Ishikawa (cell line): ENCODE measurements at regions not wholly inside any gene's neighbourhood (a gene's known extent, or its start where the extent isn't known, plus 50 kb on each side); places are given as distances from the start of the nearest gene placed in this dataset.

Experiments
- CEBPB ChIP-seq: IDR thresholded peaks from 2 replicates; pipeline ENCODE4 v1.6.1; 2012
- CREB1 ChIP-seq: IDR thresholded peaks from 2 replicates; pipeline ENCODE4 v1.6.1; 2012; ENCODE audit warnings: low read depth
- EGR1 ChIP-seq: IDR thresholded peaks from 2 replicates; pipeline ENCODE4 v1.6.1; 2012
- EP300 ChIP-seq: IDR thresholded peaks from 2 replicates; pipeline ENCODE4 v1.6.1; 2012; ENCODE audit warnings: borderline replicate concordance
- FOXM1 ChIP-seq: IDR thresholded peaks from 2 replicates; pipeline ENCODE4 v1.6.1; 2012; ENCODE audit warnings: low read depth, borderline replicate concordance
- MAX ChIP-seq: IDR thresholded peaks from 2 replicates; pipeline ENCODE4 v1.6.1; 2012
- NFIC ChIP-seq: IDR thresholded peaks from 2 replicates; pipeline ENCODE4 v1.6.1; 2012
- RAD21 ChIP-seq: IDR thresholded peaks from 2 replicates; pipeline ENCODE4 v1.6.1; 2012; ENCODE audit warnings: low read depth
- REST ChIP-seq: IDR thresholded peaks from 2 replicates; pipeline ENCODE4 v1.6.1; 2012; ENCODE audit warnings: low read depth, mild to moderate bottlenecking
- TAF1 ChIP-seq: IDR thresholded peaks from 2 replicates; pipeline ENCODE4 v1.6.1; 2012; ENCODE audit warnings: low read depth, mild to moderate bottlenecking
- TCF12 ChIP-seq: IDR thresholded peaks from 2 replicates; pipeline ENCODE4 v1.6.1; 2012; ENCODE audit warnings: low read depth
- TEAD4 ChIP-seq: IDR thresholded peaks from 2 replicates; pipeline ENCODE4 v1.6.1; 2012
- USF1 ChIP-seq: IDR thresholded peaks from 2 replicates; pipeline ENCODE4 v1.6.1; 2012
- YY1 ChIP-seq: IDR thresholded peaks from 2 replicates; pipeline ENCODE4 v1.6.1; 2012; ENCODE audit warnings: low read depth
- ZBTB7A ChIP-seq: IDR thresholded peaks from 2 replicates; pipeline ENCODE4 v1.6.1; 2012; ENCODE audit warnings: low read depth

- no peak for TF ChIP-seq RAD21
- TF ChIP-seq MAX = no peak
- TF ChIP-seq CEBPB = no peak
- TF ChIP-seq YY1 = no peak
- no peak for TF ChIP-seq EGR1
- no peak for TF ChIP-seq TCF12
Measured at GRCh38 chr3:177563243-177563780, 366.0 kb upstream of the TBL1XR1 start.

GRCh38 chr3:177563792-177564191 lies 366.5 kb upstream of the TBL1XR1 start:
- TF ChIP-seq ZBTB7A (no peak), TAF1 (no peak), USF1 (no peak), CEBPB (no peak), YY1 (no peak), MAX (no peak), CREB1 (no peak), TEAD4 (no peak), EGR1 (no peak), FOXM1 (no peak), TCF12 (no peak), EP300 (no peak), REST (no peak)

GRCh38 chr3:177565981-177566380 lies 368.7 kb upstream of the TBL1XR1 start:
- TF ChIP-seq MAX (no peak), ZBTB7A (no peak), TCF12 (no peak), NFIC (no peak), RAD21 (no peak), EGR1 (no peak), REST (no peak), CEBPB (no peak), FOXM1 (no peak), CREB1 (no peak), TEAD4 (no peak), EP300 (no peak), TAF1 (no peak), YY1 (no peak), USF1 (no peak)

- TF ChIP-seq CREB1 (no peak), TCF12 (no peak), YY1 (no peak), EP300 (no peak), EGR1 (no peak), NFIC (no peak), FOXM1 (no peak), MAX (no peak), ZBTB7A (no peak), USF1 (no peak), TEAD4 (no peak)
Measured at GRCh38 chr3:177567833-177568232, 370.6 kb upstream of the TBL1XR1 start.

GRCh38 chr3:177569193-177569592 lies 371.9 kb upstream of the TBL1XR1 start:
- TF ChIP-seq TAF1 (no peak), EGR1 (no peak)
